IMR-90 (cell line): ENCODE measurements at regions not wholly inside any gene's neighbourhood (a gene's known extent, or its start where the extent isn't known, plus 50 kb on each side); places are given as distances from the start of the nearest gene placed in this dataset.

Experiments
- ATAC-seq: fragments of 200-7000 bp; cut with Tn5 transposase; 2 replicates; pipeline ENCODE4 v1.9.1; 2020; ENCODE audit warnings: low read depth, mild to moderate bottlenecking, moderate library complexity
- BruUV-seq: library from RNA; stranded (reverse); fragments of 400-500 nt; replicated peaks from 2 replicates; lab custom pipeline; 2021; lab: Mats Ljungman, UMichigan
- CTCF ChIA-PET: fragments of 300-600 bp; formaldehyde crosslinking; extraction: SDS; loops from one replicate; lab custom pipeline; 2021; ENCODE audit warnings: antibody characterized with exemption; lab: Yijun Ruan, JAX
- POLR2A ChIA-PET: fragments of 300-600 bp; sonication (Branson Sonifier 250); formaldehyde crosslinking; loops from one replicate; lab custom pipeline; 2022; ENCODE audit warnings: antibody characterized with exemption; ENCODE audit not compliant: unreplicated experiment; lab: Charles Lee
- DNase-seq: peaks from one replicate; pipeline ENCODE4 v3.0.0; 2013
- H2AFZ ChIP-seq: replicated peaks from 2 replicates; pipeline ENCODE3; 2013; ENCODE audit warnings: low read length, mild to moderate bottlenecking; ENCODE audit not compliant: poor library complexity
- H2AK5ac ChIP-seq: 2 replicates; pipeline ENCODE4 v1.6.1; 2013; ENCODE audit warnings: low read depth, low read length, inconsistent platforms
- H2AK9ac ChIP-seq: replicated peaks from 2 replicates; pipeline ENCODE3; 2013; ENCODE audit warnings: mild to moderate bottlenecking, low read depth, low read length, moderate library complexity; ENCODE audit not compliant: poor library complexity
- H2BK120ac ChIP-seq: 2 replicates; pipeline ENCODE4 v1.6.1; 2013; ENCODE audit warnings: low read depth, low read length, inconsistent platforms
- H2BK15ac ChIP-seq: 3 replicates; pipeline ENCODE4 v1.6.1; 2013; ENCODE audit warnings: low read depth, low read length, inconsistent platforms
- H2BK20ac ChIP-seq: 2 replicates; pipeline ENCODE4 v1.6.1; 2013; ENCODE audit warnings: low read depth, mild to moderate bottlenecking, inconsistent platforms, low read length, moderate library complexity
- H2BK5ac ChIP-seq: 2 replicates; pipeline ENCODE4 v1.6.1; 2013; ENCODE audit warnings: mild to moderate bottlenecking, low read depth, low read length, inconsistent platforms; ENCODE audit not compliant: poor library complexity, severe bottlenecking
- H3K14ac ChIP-seq: replicated peaks from 2 replicates; pipeline ENCODE4 v1.6.1; 2013; ENCODE audit warnings: low read depth, low read length, inconsistent platforms
- H3K18ac ChIP-seq: 2 replicates; pipeline ENCODE4 v1.6.1; 2013; ENCODE audit warnings: low read depth, low read length, control low read depth
- H3K23ac ChIP-seq: 2 replicates; pipeline ENCODE4 v1.6.1; 2013; ENCODE audit warnings: low read depth, low read length, inconsistent platforms
- H3K27ac ChIP-seq: 2 replicates; pipeline ENCODE4 v1.5.1; 2013; ENCODE audit warnings: mild to moderate bottlenecking, control low read depth, low read length; ENCODE audit not compliant: insufficient read depth
- H3K27me3 ChIP-seq: 2 replicates; pipeline ENCODE4 v1.6.1; 2013; ENCODE audit warnings: low read length; ENCODE audit not compliant: control insufficient read depth, insufficient read depth
- H3K36me3 ChIP-seq: 2 replicates; pipeline ENCODE4 v1.6.1; 2013; ENCODE audit warnings: low read length, mixed read lengths; ENCODE audit not compliant: control insufficient read depth, insufficient read depth
- H3K4ac ChIP-seq: 2 replicates; pipeline ENCODE4 v1.6.1; 2013; ENCODE audit warnings: low read depth, low read length, inconsistent platforms
- H3K4me1 ChIP-seq: 2 replicates; pipeline ENCODE4 v1.6.1; 2013; ENCODE audit warnings: low read length, mixed read lengths; ENCODE audit not compliant: control insufficient read depth, insufficient read depth
- H3K4me2 ChIP-seq: 2 replicates; pipeline ENCODE4 v1.6.1; 2013; ENCODE audit warnings: low read depth, mild to moderate bottlenecking, control low read depth, low read length, moderate library complexity
- H3K4me3 ChIP-seq: 2 replicates; pipeline ENCODE4 v1.5.1; 2013; ENCODE audit warnings: low read depth, mild to moderate bottlenecking, control low read depth, low read length, moderate library complexity; ENCODE audit not compliant: insufficient read depth
- H3K56ac ChIP-seq: 2 replicates; pipeline ENCODE4 v1.6.1; 2013; ENCODE audit warnings: low read length, inconsistent platforms; ENCODE audit not compliant: insufficient read depth; ENCODE audit errors: extremely low read depth
- H3K79me1 ChIP-seq, 2 experiments: 2 replicates each; pipeline ENCODE4 v1.6.1; 2013; ENCODE audit warnings: low read length in 2 of 2, inconsistent platforms in 1 of 2, low read depth in 1 of 2
- H3K9ac ChIP-seq: 2 replicates; pipeline ENCODE4 v1.6.1; 2013; ENCODE audit warnings: low read depth, low read length, control low read depth
- H3K9me1 ChIP-seq: 2 replicates; pipeline ENCODE4 v1.6.1; 2013; ENCODE audit warnings: low read length, inconsistent platforms; ENCODE audit not compliant: insufficient read depth
- H3K9me3 ChIP-seq: 2 replicates; pipeline ENCODE4 v1.6.1; 2013; ENCODE audit warnings: low read length; ENCODE audit not compliant: control insufficient read depth, insufficient read depth
- H4K20me1 ChIP-seq: 2 replicates; pipeline ENCODE4 v1.6.1; 2013; ENCODE audit warnings: low read length, inconsistent platforms; ENCODE audit not compliant: insufficient read depth
- H4K5ac ChIP-seq: 2 replicates; pipeline ENCODE4 v1.6.1; 2013; ENCODE audit warnings: mild to moderate bottlenecking, low read depth, low read length, control low read depth
- H4K8ac ChIP-seq, 2 experiments: 2 replicates each; pipeline ENCODE4 v1.6.1; 2013; ENCODE audit warnings: low read depth in 2 of 2, low read length in 2 of 2, control low read depth in 1 of 2, inconsistent platforms in 1 of 2
- H4K91ac ChIP-seq: 2 replicates; pipeline ENCODE4 v1.6.1; 2013; ENCODE audit warnings: low read depth, low read length, inconsistent platforms; ENCODE audit not compliant: insufficient read depth
- BHLHE40 ChIP-seq: fragments of 150-350 bp; IDR thresholded peaks from 2 replicates; pipeline ENCODE4 v1.6.1; 2016; ENCODE audit warnings: mild to moderate bottlenecking, low read depth, low read length
- CEBPB ChIP-seq: IDR thresholded peaks from 2 replicates; pipeline ENCODE4 v1.6.1; 2012; ENCODE audit warnings: low read depth, low read length, improper control_type of control experiment
- FOS ChIP-seq: fragments of 150-350 bp; IDR thresholded peaks from 2 replicates; pipeline ENCODE4 v1.6.1; 2016; ENCODE audit warnings: low read depth, low read length
- MAFK ChIP-seq: IDR thresholded peaks from 2 replicates; pipeline ENCODE4 v1.6.1; 2012; ENCODE audit warnings: low read depth, low read length, improper control_type of control experiment
- NFE2L2 ChIP-seq: fragments of 150-350 bp; IDR thresholded peaks from 2 replicates; pipeline ENCODE4 v1.6.1; 2016; ENCODE audit warnings: low read depth, mild to moderate bottlenecking, low read length
- RFX5 ChIP-seq: IDR thresholded peaks from 2 replicates; pipeline ENCODE4 v1.8.0; 2012; ENCODE audit warnings: low read depth, mild to moderate bottlenecking, low read length, moderate library complexity
- SMC3 ChIP-seq: fragments of 150-350 bp; IDR thresholded peaks from 2 replicates; pipeline ENCODE4 v1.6.1; 2016; ENCODE audit warnings: low read depth, mild to moderate bottlenecking, antibody characterized with exemption, low read length, moderate library complexity
- WGBS, 2 experiments: methylation state at CpG; one replicate each; pipeline versions ENCODE4 v1.1.5 to v1.1.7; 2013; ENCODE audit warnings: missing lambda C conversion rate in 2 of 2; ENCODE audit not compliant: insufficient read length in 1 of 2; ENCODE audit errors: extremely low coverage in 2 of 2; 5-methylcytosine and 5-hydroxymethylcytosine counted together
- dilution Hi-C: fragments of 300-500 bp; cut with HindIII; formaldehyde crosslinking; loops from one replicate; pipeline ENCODE4 v1.14.3; 2018; ENCODE audit warnings: low sequenced_read_pairs; ENCODE audit not compliant: unreplicated experiment
- in situ Hi-C: fragments of 300-500 bp; cut with MboI; formaldehyde crosslinking; loops from 3 replicates; pipeline ENCODE4 v1.14.3; 2019; ENCODE audit warnings: low sequenced_read_pairs, inconsistent platforms, mixed read lengths
- intact Hi-C: fragments of 100-400 bp; cut with micrococcal nuclease; formaldehyde crosslinking; loops from 2 replicates; pipeline ENCODE4 v1.10.0; 2022
- TF ChIP-seq, protein P1 (sequence below): fragments of 150-350 bp; IDR thresholded peaks from 2 replicates; pipeline ENCODE4 v1.6.1; 2016; ENCODE audit warnings: low read depth, mild to moderate bottlenecking, low read length, moderate library complexity, borderline replicate concordance
- TF ChIP-seq, protein P2 (sequence below): fragments of 150-350 bp; IDR thresholded peaks from 2 replicates; pipeline ENCODE4 v1.6.1; 2017; ENCODE audit warnings: mild to moderate bottlenecking, antibody characterized with exemption, low read length, low read depth

DNA sequence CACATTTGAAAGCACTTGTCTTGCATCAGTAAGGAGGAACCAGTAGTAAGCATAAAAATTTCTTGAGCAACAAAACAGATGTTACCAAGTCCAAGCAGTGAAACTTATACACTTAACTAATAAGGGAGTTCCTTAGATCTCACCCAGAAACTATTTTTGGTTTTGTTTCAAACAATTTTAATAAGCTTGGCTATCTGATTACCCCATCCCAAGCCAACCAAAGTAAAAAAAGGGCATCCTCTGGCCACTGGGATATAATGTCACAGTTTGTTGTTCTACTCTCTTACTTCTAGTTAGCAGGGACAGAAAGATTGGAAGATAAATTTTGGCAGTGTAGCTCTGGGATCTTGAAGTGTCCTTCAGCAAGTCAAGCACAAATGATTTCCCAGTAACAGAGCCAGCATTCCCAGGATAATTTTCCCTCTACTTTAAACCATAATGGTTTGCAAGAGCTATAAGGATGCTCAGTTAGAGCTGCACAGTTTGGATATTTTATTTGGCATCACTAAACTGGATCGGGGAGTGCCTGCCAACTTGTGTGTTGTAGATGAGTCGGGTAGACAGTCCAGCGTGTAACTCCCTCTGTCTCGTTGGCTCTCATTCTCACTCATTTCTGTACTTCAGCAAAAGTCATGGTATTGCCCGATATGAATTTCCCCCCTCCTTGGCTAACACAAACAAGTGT lies 161.9 kb upstream of the HMHB1 start:
- in situ Hi-C loops = no loop called here
- no peak overlapping the region for H3K56ac ChIP-seq
- no peak overlapping the region for H3K4me3 ChIP-seq
- POLR2A ChIA-PET = no interaction called here
- no peak overlapping the region for H3K9ac ChIP-seq
- no peak for TF ChIP-seq BHLHE40
- TF ChIP-seq, protein P1, sequence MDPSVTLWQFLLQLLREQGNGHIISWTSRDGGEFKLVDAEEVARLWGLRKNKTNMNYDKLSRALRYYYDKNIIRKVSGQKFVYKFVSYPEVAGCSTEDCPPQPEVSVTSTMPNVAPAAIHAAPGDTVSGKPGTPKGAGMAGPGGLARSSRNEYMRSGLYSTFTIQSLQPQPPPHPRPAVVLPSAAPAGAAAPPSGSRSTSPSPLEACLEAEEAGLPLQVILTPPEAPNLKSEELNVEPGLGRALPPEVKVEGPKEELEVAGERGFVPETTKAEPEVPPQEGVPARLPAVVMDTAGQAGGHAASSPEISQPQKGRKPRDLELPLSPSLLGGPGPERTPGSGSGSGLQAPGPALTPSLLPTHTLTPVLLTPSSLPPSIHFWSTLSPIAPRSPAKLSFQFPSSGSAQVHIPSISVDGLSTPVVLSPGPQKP = no peak
- TF ChIP-seq MAFK = no peak
- TF ChIP-seq, protein P2, sequence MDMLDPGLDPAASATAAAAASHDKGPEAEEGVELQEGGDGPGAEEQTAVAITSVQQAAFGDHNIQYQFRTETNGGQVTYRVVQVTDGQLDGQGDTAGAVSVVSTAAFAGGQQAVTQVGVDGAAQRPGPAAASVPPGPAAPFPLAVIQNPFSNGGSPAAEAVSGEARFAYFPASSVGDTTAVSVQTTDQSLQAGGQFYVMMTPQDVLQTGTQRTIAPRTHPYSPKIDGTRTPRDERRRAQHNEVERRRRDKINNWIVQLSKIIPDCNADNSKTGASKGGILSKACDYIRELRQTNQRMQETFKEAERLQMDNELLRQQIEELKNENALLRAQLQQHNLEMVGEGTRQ = no peak
- no peak for TF ChIP-seq SMC3
- TF ChIP-seq NFE2L2 = no peak
- no peak for TF ChIP-seq FOS
- TF ChIP-seq CEBPB = no peak
- TF ChIP-seq RFX5 = no peak
- no peak overlapping the region for H2BK15ac ChIP-seq
- no peak overlapping the region for H4K8ac ChIP-seq
- H3K23ac ChIP-seq = no peak overlapping the region
- H3K18ac ChIP-seq = no peak overlapping the region
- dilution Hi-C loops = no loop called here
- intact Hi-C loops = no loop called here
- no peak overlapping the region for H2BK120ac ChIP-seq
- no peak overlapping the region for H3K4ac ChIP-seq
- CTCF ChIA-PET = no interaction called here
- no peak overlapping the region for H2AK5ac ChIP-seq
- DNase-seq (peak; percentile 21), ATAC-seq (no peak)
- peaks cover 5% of the 10 kb centered on the region for H3K9me1 ChIP-seq
- H3K27me3 ChIP-seq = no peaks in the 10 kb centered on the region
- BruUV-seq = no TSS peak
- no peaks in the 10 kb centered on the region for H3K79me1 ChIP-seq
- no peak overlapping the region for H3K27ac ChIP-seq
- peaks cover 5% of the 10 kb centered on the region for H3K4me1 ChIP-seq
- no peak overlapping the region for H3K4me2 ChIP-seq
- H2AK9ac ChIP-seq = no peak overlapping the region
- H4K5ac ChIP-seq = no peak overlapping the region
- peak overlapping the region; percentile 46 for H2AFZ ChIP-seq
- H4K20me1 ChIP-seq = no peaks in the 10 kb centered on the region
- H3K9me3 ChIP-seq = no peaks in the 10 kb centered on the region
- no peak overlapping the region for H4K91ac ChIP-seq
- H2BK20ac ChIP-seq = 0 out of 2 replicates have a peak overlapping the region, but pooled peaks have one; percentile 41
- no CpG with 5 or more reads among the region's 5 CpGs for WGBS, 2 experiments
- H2BK5ac ChIP-seq = no peak overlapping the region
- H3K14ac ChIP-seq = no peak overlapping the region
- no peaks in the 10 kb centered on the region for H3K36me3 ChIP-seq
